ENCODE measurements at regions not wholly inside any gene's neighbourhood (a gene's known extent, or its start where the extent isn't known, plus 50 kb on each side); places are given as distances from the start of the nearest gene placed in this dataset.

DNA sequence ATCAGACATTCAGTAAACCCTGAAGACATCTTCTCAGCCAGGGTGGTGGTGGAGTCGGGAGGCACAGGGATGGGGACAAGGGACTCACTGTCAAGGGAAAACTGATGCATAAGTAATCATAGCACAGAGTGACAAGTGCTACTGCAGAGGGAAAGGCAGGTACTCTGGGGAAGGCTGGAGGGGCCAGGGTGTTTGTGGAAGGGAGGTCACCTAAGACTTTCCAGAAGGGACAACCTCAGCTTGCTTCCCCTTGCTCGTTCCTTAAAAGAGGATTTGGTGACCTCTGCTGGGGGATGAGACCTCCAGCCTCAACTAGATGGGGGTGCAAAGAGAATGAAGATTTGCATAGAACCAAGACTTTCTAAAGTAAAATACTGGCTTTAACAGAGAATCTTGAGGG lies 99.5 kb downstream of the SLC4A3 start:
- TF ChIP-seq, protein P1, sequence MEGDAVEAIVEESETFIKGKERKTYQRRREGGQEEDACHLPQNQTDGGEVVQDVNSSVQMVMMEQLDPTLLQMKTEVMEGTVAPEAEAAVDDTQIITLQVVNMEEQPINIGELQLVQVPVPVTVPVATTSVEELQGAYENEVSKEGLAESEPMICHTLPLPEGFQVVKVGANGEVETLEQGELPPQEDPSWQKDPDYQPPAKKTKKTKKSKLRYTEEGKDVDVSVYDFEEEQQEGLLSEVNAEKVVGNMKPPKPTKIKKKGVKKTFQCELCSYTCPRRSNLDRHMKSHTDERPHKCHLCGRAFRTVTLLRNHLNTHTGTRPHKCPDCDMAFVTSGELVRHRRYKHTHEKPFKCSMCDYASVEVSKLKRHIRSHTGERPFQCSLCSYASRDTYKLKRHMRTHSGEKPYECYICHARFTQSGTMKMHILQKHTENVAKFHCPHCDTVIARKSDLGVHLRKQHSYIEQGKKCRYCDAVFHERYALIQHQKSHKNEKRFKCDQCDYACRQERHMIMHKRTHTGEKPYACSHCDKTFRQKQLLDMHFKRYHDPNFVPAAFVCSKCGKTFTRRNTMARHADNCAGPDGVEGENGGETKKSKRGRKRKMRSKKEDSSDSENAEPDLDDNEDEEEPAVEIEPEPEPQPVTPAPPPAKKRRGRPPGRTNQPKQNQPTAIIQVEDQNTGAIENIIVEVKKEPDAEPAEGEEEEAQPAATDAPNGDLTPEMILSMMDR (IDR thresholded peaks at IDR 0.05; ENCODE audit: poor library complexity): peak; percentile 3
- TF ChIP-seq EZH2 (IDR thresholded peaks at IDR 0.05; ENCODE audit: borderline replicate concordance): no peak
- no peak for TF ChIP-seq EZH2phosphoT487 (IDR thresholded peaks at IDR 0.05; ENCODE audit: low read depth, severe bottlenecking, unreplicated experiment)

Data from hepatocyte (in vitro differentiated cells).